OCI-LY7 (cell line): ENCODE measurements at regions not wholly inside any gene's neighbourhood (a gene's known extent, or its start where the extent isn't known, plus 50 kb on each side); places are given as distances from the start of the nearest gene placed in this dataset.

Experiments used
- CTCF ChIP-seq: fragments of 200-600 bp; sonication (generic); conservative IDR thresholded peaks from 2 replicates; pipeline ENCODE4 v1.5.1; 2014; ENCODE audit warnings: mild to moderate bottlenecking, antibody characterized with exemption, low read length, moderate library complexity, mixed read lengths
- EZH2phosphoT487 ChIP-seq: fragments of 200-600 bp; sonication (generic); IDR thresholded peaks from 2 replicates; pipeline ENCODE4 v1.6.1; 2018; ENCODE audit warnings: low read depth, borderline replicate concordance, mild to moderate bottlenecking, mixed run types, antibody characterized with exemption, low read length, moderate library complexity, mixed read lengths

DNA sequence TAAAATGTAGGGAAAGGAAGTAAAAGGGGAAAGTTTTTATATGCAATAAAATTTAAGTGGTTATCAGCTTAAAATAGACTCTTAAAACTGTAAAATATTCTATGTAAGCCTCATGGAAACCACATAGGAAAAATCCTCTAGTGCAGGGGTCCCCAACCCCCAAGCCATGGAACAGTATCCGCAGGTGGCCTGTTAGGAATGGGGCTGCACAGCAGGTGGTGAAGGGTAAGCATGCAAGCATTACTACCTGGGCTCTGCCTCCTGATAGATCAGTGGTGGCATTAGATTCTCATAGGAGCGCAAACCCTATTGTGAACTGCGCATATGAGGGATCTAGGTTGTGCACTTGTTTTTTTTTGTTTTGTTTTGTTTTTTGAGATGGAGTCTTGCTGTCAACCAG lies 1409.3 kb upstream of the CDH2 start:
- no peak for TF ChIP-seq CTCF
- no peak for TF ChIP-seq EZH2phosphoT487
